AG04450 (cell line): ENCODE measurements at regions not wholly inside any gene's neighbourhood (a gene's known extent, or its start where the extent isn't known, plus 50 kb on each side); places are given as distances from the start of the nearest gene placed in this dataset.

ENCODE experiments used
- CTCF ChIA-PET: fragments of 300-600, 350-600 bp; formaldehyde crosslinking; extraction: SDS; loops from one replicate; lab custom pipeline; 2022; ENCODE audit warnings: antibody characterized with exemption, inconsistent platforms; lab: Charles Lee
- POLR2A ChIA-PET: fragments of 350-600 bp; formaldehyde crosslinking; extraction: SDS; loops from one replicate; lab custom pipeline; 2021; ENCODE audit warnings: antibody characterized with exemption, inconsistent platforms; lab: Yijun Ruan, JAX
- DNase-seq: peaks from one replicate; pipeline ENCODE4 v3.0.0-alpha.2; 2011; ENCODE audit warnings: low read depth, low spot score
- H3K27ac ChIP-seq: one replicate; pipeline ENCODE4 v1.5.1; 2012; ENCODE audit warnings: low read depth, low read length, control low read depth
- H3K27me3 ChIP-seq: one replicate; pipeline ENCODE4 v1.6.0; 2012; ENCODE audit warnings: low read length; ENCODE audit not compliant: control insufficient read depth, insufficient read depth
- H3K4me3 ChIP-seq: 2 replicates; pipeline ENCODE4 v1.5.1; 2011; ENCODE audit warnings: mild to moderate bottlenecking, low read depth, low read length, control low read depth
- H3K9me3 ChIP-seq: 2 replicates; pipeline ENCODE4 v1.5.1; 2012; ENCODE audit warnings: low read length; ENCODE audit not compliant: control insufficient read depth, insufficient read depth
- TF ChIP-seq, protein P1 (sequence below): IDR thresholded peaks from 2 replicates; pipeline ENCODE4 v1.5.1; 2011; ENCODE audit warnings: low read depth, low read length, control low read depth, inconsistent platforms

DNA sequence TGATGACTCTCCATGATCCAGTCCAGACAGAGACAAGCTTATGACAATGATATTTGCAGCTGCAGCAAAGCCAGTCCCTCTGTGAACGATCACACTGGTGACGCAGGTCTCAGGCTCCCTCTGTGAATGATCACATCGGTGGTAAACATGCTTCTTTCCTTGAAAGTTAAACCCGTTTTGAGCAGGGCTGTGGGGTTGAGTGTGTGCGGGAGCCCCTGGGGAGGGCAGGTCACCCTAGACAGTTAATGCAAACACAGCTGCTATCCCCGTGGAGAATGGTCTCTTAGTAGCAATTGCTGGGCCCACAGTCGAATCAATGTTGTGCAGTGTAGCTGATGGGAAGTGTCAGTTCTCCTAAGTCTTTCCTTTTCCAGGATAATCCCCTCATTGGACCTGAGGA is 71.0 kb upstream of the KIRREL3 start:
- POLR2A ChIA-PET = no interaction called here

DNA sequence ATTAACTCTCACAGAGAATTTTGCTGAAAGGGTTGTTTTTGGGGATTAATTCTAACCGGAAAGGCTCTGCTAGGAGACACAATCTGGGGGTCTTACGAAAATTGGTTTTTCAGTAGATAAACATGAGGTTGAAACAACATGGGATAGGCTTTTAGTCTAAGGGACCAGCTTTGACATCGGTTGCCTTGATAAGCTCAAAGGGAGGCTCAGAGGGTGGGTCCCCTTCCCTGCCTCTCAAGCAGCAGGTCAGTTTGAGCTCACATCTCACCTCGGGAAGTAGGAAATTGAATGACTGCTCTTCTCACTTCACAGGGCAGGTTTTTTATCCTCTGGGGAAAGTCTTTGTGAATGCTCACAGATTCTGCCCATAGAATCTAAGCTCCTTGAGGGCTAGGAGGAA is 70.2 kb upstream of the KIRREL3 start:
- Histone ChIP-seq H3K27me3 (peaks cover 22% of the 10 kb centered on the region), H3K4me3 (no peak overlapping the region), H3K9me3 (no peaks in the 10 kb centered on the region), H3K27ac (no peak overlapping the region)
- POLR2A ChIA-PET = no interaction called here
- CTCF ChIA-PET = no interaction called here
- DNase-seq = no peak
- TF ChIP-seq, protein P1, sequence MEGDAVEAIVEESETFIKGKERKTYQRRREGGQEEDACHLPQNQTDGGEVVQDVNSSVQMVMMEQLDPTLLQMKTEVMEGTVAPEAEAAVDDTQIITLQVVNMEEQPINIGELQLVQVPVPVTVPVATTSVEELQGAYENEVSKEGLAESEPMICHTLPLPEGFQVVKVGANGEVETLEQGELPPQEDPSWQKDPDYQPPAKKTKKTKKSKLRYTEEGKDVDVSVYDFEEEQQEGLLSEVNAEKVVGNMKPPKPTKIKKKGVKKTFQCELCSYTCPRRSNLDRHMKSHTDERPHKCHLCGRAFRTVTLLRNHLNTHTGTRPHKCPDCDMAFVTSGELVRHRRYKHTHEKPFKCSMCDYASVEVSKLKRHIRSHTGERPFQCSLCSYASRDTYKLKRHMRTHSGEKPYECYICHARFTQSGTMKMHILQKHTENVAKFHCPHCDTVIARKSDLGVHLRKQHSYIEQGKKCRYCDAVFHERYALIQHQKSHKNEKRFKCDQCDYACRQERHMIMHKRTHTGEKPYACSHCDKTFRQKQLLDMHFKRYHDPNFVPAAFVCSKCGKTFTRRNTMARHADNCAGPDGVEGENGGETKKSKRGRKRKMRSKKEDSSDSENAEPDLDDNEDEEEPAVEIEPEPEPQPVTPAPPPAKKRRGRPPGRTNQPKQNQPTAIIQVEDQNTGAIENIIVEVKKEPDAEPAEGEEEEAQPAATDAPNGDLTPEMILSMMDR = no peak

More for the DNA sequence above, 71.0 kb upstream of the KIRREL3 start:
- no peak for DNase-seq
- Histone ChIP-seq H3K9me3 (no peaks in the 10 kb centered on the region), H3K27me3 (peaks cover 19% of the 10 kb centered on the region), H3K27ac (no peak overlapping the region), H3K4me3 (no peak overlapping the region)
- TF ChIP-seq, protein P1 = no peak
- CTCF ChIA-PET = interaction anchor here (0.5 to 0.9 kb wide), 3 partner anchors 81 to 773 kb away, joined by 3 to 5 read pairs (median 3); no protein-coding TSS in a partner anchor

DNA sequence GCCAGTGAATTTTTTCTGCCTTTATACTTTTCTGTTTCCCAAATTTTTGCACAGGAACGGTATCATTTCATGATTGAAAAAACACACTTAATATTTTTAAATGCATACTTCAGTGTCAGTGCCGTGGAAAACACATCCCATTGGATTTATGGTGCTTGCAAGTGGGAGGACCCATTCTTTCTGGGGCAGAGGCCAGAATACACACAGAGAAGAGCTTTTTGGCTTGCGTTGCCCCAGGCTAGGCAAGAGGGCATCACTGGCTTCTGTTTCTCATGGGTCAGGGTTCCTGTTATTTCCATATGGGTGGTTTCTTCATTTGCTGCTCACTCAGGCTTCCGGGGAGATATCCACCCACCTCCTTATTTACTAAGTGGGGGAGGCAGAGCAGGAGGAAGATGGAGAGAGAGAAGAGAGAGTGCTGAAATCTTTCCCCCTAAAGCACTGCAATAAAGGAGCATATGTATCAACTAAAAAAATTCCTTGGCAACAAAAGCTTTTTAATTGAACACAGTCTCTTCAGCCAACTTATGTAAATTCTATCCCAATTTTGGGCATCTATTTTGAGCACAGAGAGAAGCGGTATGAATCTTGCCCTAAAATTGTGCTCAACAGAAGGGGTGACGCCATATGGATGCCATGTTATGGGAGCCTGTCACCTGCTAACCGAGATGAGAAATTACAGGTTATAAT is 66.0 kb upstream of the KIRREL3 start:
- H3K27ac ChIP-seq = no peak overlapping the region
- DNase-seq = no peak
- H3K9me3 ChIP-seq = no peaks in the 10 kb centered on the region
- H3K27me3 ChIP-seq = peaks cover 22% of the 10 kb centered on the region
- TF ChIP-seq, protein P1 = no peak
- no peak overlapping the region for H3K4me3 ChIP-seq
- ChIA-PET CTCF (no interaction called here), POLR2A (no interaction called here)

DNA sequence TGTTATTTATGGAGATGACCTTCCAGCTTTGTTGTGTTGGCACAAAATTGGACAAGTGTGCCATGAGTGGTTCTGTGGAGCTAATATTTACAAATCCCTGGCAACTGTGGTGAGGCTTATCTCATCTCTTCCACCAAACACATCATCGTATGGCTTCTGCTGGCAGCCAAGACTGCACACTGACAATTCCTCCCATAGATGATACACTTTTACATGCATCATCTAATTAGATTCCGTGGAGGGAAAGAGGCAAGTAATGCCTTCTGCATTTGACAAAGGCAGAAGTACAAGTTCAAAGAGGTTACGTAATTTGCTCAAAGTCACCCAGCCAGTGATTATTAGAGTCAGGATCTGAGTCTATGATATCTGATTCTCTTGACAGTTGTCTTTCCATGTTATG is 62.7 kb upstream of the KIRREL3 start:
- ChIA-PET POLR2A (no interaction called here), CTCF (no interaction called here)
- H3K4me3 ChIP-seq = no peak overlapping the region
- H3K27me3 ChIP-seq = peaks cover 21% of the 10 kb centered on the region
- no peak overlapping the region for H3K27ac ChIP-seq
- TF ChIP-seq, protein P1 = no peak
- no peaks in the 10 kb centered on the region for H3K9me3 ChIP-seq
- DNase-seq = no peak

DNA sequence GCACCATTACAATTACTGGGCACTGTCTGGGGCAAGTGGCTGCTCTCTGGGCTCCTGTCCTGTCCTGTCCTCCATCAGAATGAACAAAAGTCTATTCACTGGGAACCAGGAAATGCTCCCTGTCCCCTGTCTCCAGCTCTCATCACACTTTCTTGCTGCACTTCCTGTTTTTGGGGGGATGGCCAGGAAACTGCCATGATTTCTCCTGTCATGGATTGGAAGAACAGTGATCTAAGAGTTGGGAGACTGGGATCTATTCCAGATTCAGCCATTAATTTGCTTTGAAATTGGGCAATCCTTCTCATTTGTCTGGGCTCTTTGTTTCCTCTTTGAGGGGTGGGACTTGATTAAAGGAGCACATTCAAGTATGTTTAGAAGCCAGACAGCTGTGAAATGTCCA is 61.4 kb upstream of the KIRREL3 start:
- DNase-seq = no peak
- Histone ChIP-seq H3K9me3 (no peaks in the 10 kb centered on the region), H3K27ac (no peak overlapping the region), H3K27me3 (peaks cover 16% of the 10 kb centered on the region), H3K4me3 (no peak overlapping the region)
- ChIA-PET CTCF (no interaction called here), POLR2A (no interaction called here)
- TF ChIP-seq, protein P1 = no peak
